Urinary bladder (tissue), 3 donors: ENCODE measurements at regions not wholly inside any gene's neighbourhood (a gene's known extent, or its start where the extent isn't known, plus 50 kb on each side); places are given as distances from the start of the nearest gene placed in this dataset.

ENCODE experiments used
- DNase-seq: peaks from one replicate; pipeline ENCODE4 v3.0.0-alpha.2; 2015; ENCODE audit errors: extremely low spot score
- H3K27ac ChIP-seq: one replicate; pipeline ENCODE4 v1.5.1; 2013; ENCODE audit warnings: low read depth, mild to moderate bottlenecking, moderate library complexity
- H3K36me3 ChIP-seq: one replicate; pipeline ENCODE4 v1.6.1; 2013; ENCODE audit warnings: mild to moderate bottlenecking, moderate library complexity; ENCODE audit not compliant: insufficient read depth
- H3K4me1 ChIP-seq: one replicate; pipeline ENCODE4 v1.6.1; 2013; ENCODE audit warnings: mild to moderate bottlenecking, moderate library complexity; ENCODE audit not compliant: insufficient read depth
- H3K4me3 ChIP-seq: one replicate; pipeline ENCODE4 v1.5.1; 2013; ENCODE audit warnings: low read depth, low read length
- WGBS: extraction: QIAGEN DNeasy Blood & Tissue Kit; methylation state at CpG from one replicate; pipeline ENCODE4 v1.1.7; 2013; 5-methylcytosine and 5-hydroxymethylcytosine counted together
- donor health status: healthy with polysubstance abuse.
- donor health status: healthy.

GRCh38 chr10:4188406-4188805 lies 403.4 kb upstream of the KLF6 start:
- no peak for DNase-seq
- Histone ChIP-seq H3K27ac (no peak overlapping the region), H3K4me3 (no peak overlapping the region), H3K36me3 (no peaks in the 10 kb centered on the region), H3K4me1 (no peaks in the 10 kb centered on the region)
- 97% methylated on average over 15 of the region's 15 CpGs for WGBS

GRCh38 chr10:4186849-4187540 lies 402.0 kb upstream of the KLF6 start:
- 96% methylated on average over 12 of the region's 12 CpGs for WGBS
- DNase-seq: no peak
- H3K36me3 ChIP-seq: no peaks in the 10 kb centered on the region
- H3K4me1 ChIP-seq: no peaks in the 10 kb centered on the region
- no peak overlapping the region for H3K4me3 ChIP-seq
- no peak overlapping the region for H3K27ac ChIP-seq

DNA sequence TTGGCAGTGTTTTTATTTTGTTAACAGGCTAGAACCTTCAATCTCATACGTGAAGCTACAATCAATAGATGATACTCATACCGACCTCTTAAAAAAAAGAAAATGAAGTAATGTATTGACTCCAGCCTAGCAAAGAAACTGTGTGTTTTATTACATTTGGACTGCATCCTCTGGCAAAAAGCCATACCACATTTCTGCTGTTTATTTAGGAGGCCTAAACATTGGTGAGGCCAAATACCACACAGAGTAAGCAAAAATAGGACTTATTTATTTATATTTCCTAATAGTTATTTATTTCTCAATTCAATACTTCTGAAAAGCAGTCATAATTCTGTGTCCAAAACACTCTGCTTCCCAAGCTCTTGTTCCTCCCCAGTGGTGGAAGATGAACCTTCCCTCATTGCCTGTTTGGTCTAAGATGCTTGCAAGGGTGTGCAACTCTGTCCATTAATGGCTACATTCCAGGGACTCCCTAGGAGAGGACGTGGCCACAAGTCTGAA lies 398.8 kb upstream of the KLF6 start:
- no peak for DNase-seq

DNA sequence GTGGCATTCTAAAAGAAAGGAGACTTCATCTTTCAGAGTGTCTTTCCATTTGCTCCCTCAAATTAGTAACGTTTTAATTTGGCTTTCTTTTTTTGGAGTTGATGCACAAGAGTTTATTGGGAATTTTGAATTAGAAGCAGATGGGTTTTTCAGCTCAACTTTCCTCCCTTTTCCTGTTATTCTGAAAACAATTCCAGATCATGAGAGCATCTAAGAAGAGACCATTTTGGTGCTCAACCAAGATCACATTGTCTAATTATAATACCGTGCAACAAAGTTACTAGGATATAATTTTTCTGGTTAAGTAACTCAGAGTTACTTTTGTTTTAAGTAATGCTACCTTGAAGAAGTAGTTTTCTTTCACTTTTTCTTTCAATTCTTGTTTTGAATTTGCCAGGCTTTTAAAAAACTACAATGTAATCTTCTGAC lies 396.6 kb upstream of the KLF6 start:
- Histone ChIP-seq H3K27ac (no peak overlapping the region), H3K4me1 (no peaks in the 10 kb centered on the region), H3K4me3 (no peak overlapping the region), H3K36me3 (no peaks in the 10 kb centered on the region)
- DNase-seq: no peak
- whole genome bisulfite sequencing: 57% methylated on average over 2 of the region's 2 CpGs

More for the DNA sequence above, 398.8 kb upstream of the KLF6 start:
- Histone ChIP-seq H3K36me3 (no peaks in the 10 kb centered on the region), H3K4me1 (no peaks in the 10 kb centered on the region), H3K27ac (no peak overlapping the region), H3K4me3 (no peak overlapping the region)
- 51% methylated on average over 3 of the region's 3 CpGs for WGBS

- Histone ChIP-seq H3K4me1 (no peaks in the 10 kb centered on the region), H3K4me3 (no peak overlapping the region), H3K27ac (no peak overlapping the region), H3K36me3 (no peaks in the 10 kb centered on the region)
- DNase-seq: no peak
- 92% methylated on average over 9 of the region's 9 CpGs for whole genome bisulfite sequencing
These were observed 396.1 kb upstream of the KLF6 start for GRCh38 chr10:4181081-4181480.

- 31% methylated on average over 3 of the region's 3 CpGs for WGBS
- no peak overlapping the region for H3K27ac ChIP-seq
- DNase-seq: no peak
- H3K36me3 ChIP-seq: no peaks in the 10 kb centered on the region
- H3K4me3 ChIP-seq: no peak overlapping the region
- H3K4me1 ChIP-seq: no peaks in the 10 kb centered on the region
These were observed 392.8 kb upstream of the KLF6 start for GRCh38 chr10:4177791-4178190.

- H3K4me3 ChIP-seq: no peak overlapping the region
- DNase-seq: no peak
- no peak overlapping the region for H3K27ac ChIP-seq
- no peaks in the 10 kb centered on the region for H3K4me1 ChIP-seq
- no peaks in the 10 kb centered on the region for H3K36me3 ChIP-seq
- 88% methylated on average over 5 of the region's 5 CpGs for WGBS
These were observed 391.7 kb upstream of the KLF6 start for GRCh38 chr10:4176500-4177281.

DNA sequence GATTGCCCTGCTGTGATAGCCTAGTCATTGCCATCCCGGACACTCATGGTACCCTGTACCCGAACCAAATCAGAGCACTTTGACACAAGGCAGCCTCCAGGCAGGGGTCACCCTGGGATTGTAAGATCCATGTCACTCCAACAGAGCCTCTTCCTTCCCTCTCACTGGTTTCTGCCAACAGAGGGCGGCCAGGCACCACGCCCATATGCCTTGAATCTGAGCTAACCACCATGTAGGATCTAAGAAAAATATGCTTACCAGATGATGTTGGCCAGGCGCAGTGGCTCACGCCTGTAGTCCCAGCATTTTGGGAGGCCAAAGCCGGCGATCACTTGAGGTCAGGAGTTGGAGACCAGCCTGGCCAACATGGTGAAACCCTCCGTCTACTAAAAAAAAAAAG lies 389.2 kb upstream of the KLF6 start:
- no peaks in the 10 kb centered on the region for H3K4me1 ChIP-seq
- H3K4me3 ChIP-seq: no peak overlapping the region
- DNase-seq: no peak
- no peaks in the 10 kb centered on the region for H3K36me3 ChIP-seq
- no peak overlapping the region for H3K27ac ChIP-seq
- 94% methylated on average over 9 of the region's 9 CpGs for WGBS

DNA sequence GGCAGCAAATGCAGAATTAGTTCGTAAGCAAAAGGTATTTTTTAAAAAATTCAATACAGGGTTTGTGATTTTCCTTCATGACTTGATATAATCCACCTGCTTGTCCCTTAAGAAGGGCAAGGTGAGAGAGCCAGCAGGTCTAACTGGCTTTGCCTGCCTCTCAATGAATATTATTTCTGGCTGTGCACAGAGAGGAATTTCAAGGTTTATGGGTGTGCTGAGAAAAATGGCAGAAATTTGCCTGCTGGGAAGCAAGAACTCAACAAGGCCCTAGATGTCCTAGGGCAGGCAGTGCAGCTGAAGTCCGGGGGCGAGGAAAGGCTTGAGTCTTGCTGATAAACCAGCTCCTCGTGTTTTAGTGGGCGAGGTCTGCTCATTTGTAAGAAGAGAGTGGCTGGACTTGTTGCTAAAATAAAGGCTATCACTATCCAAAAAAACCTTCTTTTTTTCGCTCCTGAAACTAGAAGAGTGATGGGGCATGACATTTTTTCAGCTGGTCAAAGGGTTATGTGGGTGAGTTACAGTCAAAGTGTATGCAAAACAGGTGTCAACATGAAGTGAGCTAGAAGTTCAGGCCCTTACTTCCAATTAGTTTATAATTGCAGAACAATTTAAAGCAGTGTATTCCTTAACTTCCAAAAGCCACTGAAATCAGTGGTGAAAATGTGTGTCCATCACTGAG lies 385.8 kb upstream of the KLF6 start:
- H3K27ac ChIP-seq: no peak overlapping the region
- no peaks in the 10 kb centered on the region for H3K4me1 ChIP-seq
- 87% methylated on average over 6 of the region's 6 CpGs for WGBS
- H3K36me3 ChIP-seq: no peaks in the 10 kb centered on the region
- no peak overlapping the region for H3K4me3 ChIP-seq
- no peak for DNase-seq

DNA sequence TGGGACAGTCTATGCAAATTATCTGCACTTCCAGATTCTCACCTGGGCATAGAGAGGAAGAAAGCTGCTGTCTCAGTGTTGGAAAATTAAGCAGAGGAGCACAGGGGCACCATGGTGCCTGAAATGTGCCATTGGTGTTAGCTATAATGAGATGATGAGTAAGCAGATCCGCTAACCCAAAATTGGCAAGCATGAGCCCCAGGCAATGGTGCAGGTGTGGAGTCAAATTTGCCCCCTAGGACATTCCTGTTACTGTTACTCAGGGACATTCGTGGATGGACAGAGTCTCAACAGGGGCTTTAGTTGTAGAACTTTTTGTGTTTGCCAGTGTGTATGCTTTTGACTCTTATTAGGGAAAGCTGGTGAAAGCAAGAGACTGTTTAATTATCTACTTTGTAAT lies 385.2 kb upstream of the KLF6 start:
- H3K36me3 ChIP-seq: no peaks in the 10 kb centered on the region
- H3K4me3 ChIP-seq: no peak overlapping the region
- H3K4me1 ChIP-seq: no peaks in the 10 kb centered on the region
- no peak for DNase-seq
- no peak overlapping the region for H3K27ac ChIP-seq
- WGBS: 94% methylated on average over 2 of the region's 2 CpGs

- Histone ChIP-seq H3K4me1 (no peaks in the 10 kb centered on the region), H3K4me3 (no peak overlapping the region), H3K27ac (no peak overlapping the region), H3K36me3 (no peaks in the 10 kb centered on the region)
- no peak for DNase-seq
- 97% methylated on average over 1 of the region's 1 CpG for WGBS
These were observed 384.4 kb upstream of the KLF6 start for GRCh38 chr10:4169448-4169847.

DNA sequence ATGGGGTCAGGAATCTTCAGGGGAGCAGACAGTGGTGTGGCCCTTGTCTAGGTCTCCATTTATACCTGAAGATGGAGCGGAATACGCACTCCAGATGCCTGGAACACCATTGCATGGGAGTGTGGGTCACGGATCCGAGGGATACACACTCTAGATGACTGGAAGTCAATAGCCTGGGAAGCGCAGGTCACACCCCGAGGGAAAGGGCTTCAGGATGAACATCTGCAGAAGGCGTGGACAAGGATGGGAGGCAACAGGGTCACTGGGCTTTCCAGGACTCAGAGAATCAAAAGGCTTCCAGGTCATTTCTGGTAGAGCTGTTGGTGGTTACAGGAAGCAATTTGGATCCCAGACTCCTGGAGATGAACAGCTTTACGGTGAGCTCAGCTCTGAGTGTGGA lies 382.2 kb upstream of the KLF6 start:
- no peaks in the 10 kb centered on the region for H3K36me3 ChIP-seq
- WGBS: 92% methylated on average over 8 of the region's 8 CpGs
- no peak overlapping the region for H3K27ac ChIP-seq
- no peaks in the 10 kb centered on the region for H3K4me1 ChIP-seq
- DNase-seq: no peak
- no peak overlapping the region for H3K4me3 ChIP-seq

GRCh38 chr10:4162571-4163286 lies 377.7 kb upstream of the KLF6 start:
- no peak overlapping the region for H3K4me3 ChIP-seq
- WGBS: 88% methylated on average over 7 of the region's 7 CpGs
- H3K36me3 ChIP-seq: no peaks in the 10 kb centered on the region
- H3K27ac ChIP-seq: no peak overlapping the region
- no peaks in the 10 kb centered on the region for H3K4me1 ChIP-seq
- DNase-seq: no peak
